PC-9 (cell line): ENCODE measurements at regions not wholly inside any gene's neighbourhood (a gene's known extent, or its start where the extent isn't known, plus 50 kb on each side); places are given as distances from the start of the nearest gene placed in this dataset.
A peak's percentile ranks its signal among the peaks of the same experiment; 100 is the strongest.

ENCODE experiments used
- BruUV-seq: library from RNA; stranded (reverse); fragments of 400-500 nt; replicated peaks from 2 replicates; lab custom pipeline; 2021; lab: Mats Ljungman, UMichigan
- CTCF ChIA-PET: fragments of 300-600 bp; sonication (Branson Sonifier 250); formaldehyde crosslinking; loops from one replicate; lab custom pipeline; 2022; ENCODE audit warnings: antibody characterized with exemption; lab: Charles Lee
- POLR2A ChIA-PET: fragments of 300-600 bp; sonication (Branson Sonifier 250); formaldehyde crosslinking; loops from one replicate; lab custom pipeline; 2022; ENCODE audit warnings: antibody characterized with exemption; ENCODE audit not compliant: unreplicated experiment; lab: Charles Lee
- DNase-seq, 2 experiments: peaks; one replicate each; pipeline versions ENCODE4 v3.0.0 to v3.0.0-alpha.2; 2015 to 2022; ENCODE audit warnings: mixed read lengths in 1 of 2
- H2AFZ ChIP-seq: fragments of 200-600 bp; sonication (generic); 2 replicates; pipeline ENCODE4 v1.8.1; 2017; ENCODE audit warnings: antibody characterized with exemption
- H3F3A ChIP-seq: fragments of 200-600 bp; sonication (generic); 2 replicates; pipeline ENCODE4 v1.8.1; 2017; ENCODE audit warnings: antibody characterized with exemption, mild to moderate bottlenecking, low read depth; ENCODE audit not compliant: insufficient read depth
- H3K27ac ChIP-seq: fragments of 200-600 bp; sonication (generic); 2 replicates; pipeline ENCODE4 v1.6.1; 2016; ENCODE audit warnings: mixed run types
- H3K27me3 ChIP-seq: fragments of 200-600 bp; sonication (generic); 2 replicates; pipeline ENCODE4 v1.6.1; 2016; ENCODE audit warnings: low read depth, mixed run types; ENCODE audit not compliant: insufficient read depth
- H3K36me3 ChIP-seq: fragments of 200-600 bp; sonication (generic); 2 replicates; pipeline ENCODE4 v1.6.1; 2016; ENCODE audit warnings: low read depth, mixed run types
- H3K4me1 ChIP-seq: fragments of 200-600 bp; sonication (generic); replicated peaks from 2 replicates; pipeline ENCODE4 v1.6.1; 2016; ENCODE audit warnings: mixed run types; ENCODE audit not compliant: insufficient read depth
- H3K4me2 ChIP-seq: fragments of 200-600 bp; sonication (generic); 2 replicates; pipeline ENCODE4 v1.6.1; 2017; ENCODE audit warnings: mixed run types
- H3K4me3 ChIP-seq: fragments of 200-600 bp; sonication (generic); 2 replicates; pipeline ENCODE4 v1.6.1; 2016; ENCODE audit warnings: mixed run types
- H3K79me2 ChIP-seq: fragments of 200-600 bp; sonication (generic); 2 replicates; pipeline ENCODE4 v1.6.1; 2017; ENCODE audit warnings: low read depth, mixed run types
- H3K9me2 ChIP-seq: fragments of 200-600 bp; sonication (generic); 2 replicates; pipeline ENCODE4 v1.8.1; 2017; ENCODE audit warnings: mild to moderate bottlenecking; ENCODE audit not compliant: insufficient read depth
- H3K9me3 ChIP-seq: fragments of 200-600 bp; sonication (generic); 2 replicates; pipeline ENCODE4 v1.8.1; 2016; ENCODE audit warnings: low read depth; ENCODE audit not compliant: insufficient read depth
- H4K20me1 ChIP-seq: fragments of 200-600 bp; sonication (generic); 2 replicates; pipeline ENCODE4 v1.8.1; 2017; ENCODE audit not compliant: insufficient read depth
- EZH2 ChIP-seq: fragments of 200-600 bp; sonication (generic); IDR thresholded peaks from 2 replicates; pipeline ENCODE4 v1.8.0; 2017; ENCODE audit warnings: antibody characterized with exemption, low read depth
- intact Hi-C: fragments of 100-400 bp; cut with micrococcal nuclease; formaldehyde crosslinking; loops from one replicate; pipeline ENCODE4 v1.10.0; 2022; ENCODE audit not compliant: unreplicated experiment
- TF ChIP-seq, protein P1 (sequence below): fragments of 200-600 bp; sonication (generic); conservative IDR thresholded peaks from 2 replicates; pipeline ENCODE4 v1.6.1; 2017; ENCODE audit warnings: mixed run types, antibody characterized with exemption, mild to moderate bottlenecking, moderate library complexity

GRCh38 chr3:107942244-107942643, 148.6 kb downstream of the CD47 start:
- H3K4me1 ChIP-seq, result no peaks in the 10 kb centered on the region
- no peaks in the 10 kb centered on the region for H4K20me1 ChIP-seq
- H2AFZ ChIP-seq, result no peak overlapping the region; the same call in 1 of the 2 replicates
- no peak overlapping the region for H3K27ac ChIP-seq
- H3K9me3 ChIP-seq, result no peaks in the 10 kb centered on the region; the same call in 1 of the 2 replicates
- no peaks in the 10 kb centered on the region for H3K9me2 ChIP-seq
- no peak overlapping the region for H3K4me2 ChIP-seq
- H3F3A ChIP-seq, result no peaks in the 10 kb centered on the region
- H3K27me3 ChIP-seq, result no peaks in the 10 kb centered on the region
- POLR2A ChIA-PET, result no interaction called here
- intact Hi-C loops, result no loop called here
- CTCF ChIA-PET, result no interaction called here
- no TSS peak for BruUV-seq
- no peaks in the 10 kb centered on the region for H3K36me3 ChIP-seq
- no peak overlapping the region for H3K4me3 ChIP-seq
- no peak for DNase-seq
- TF ChIP-seq, protein P1, sequence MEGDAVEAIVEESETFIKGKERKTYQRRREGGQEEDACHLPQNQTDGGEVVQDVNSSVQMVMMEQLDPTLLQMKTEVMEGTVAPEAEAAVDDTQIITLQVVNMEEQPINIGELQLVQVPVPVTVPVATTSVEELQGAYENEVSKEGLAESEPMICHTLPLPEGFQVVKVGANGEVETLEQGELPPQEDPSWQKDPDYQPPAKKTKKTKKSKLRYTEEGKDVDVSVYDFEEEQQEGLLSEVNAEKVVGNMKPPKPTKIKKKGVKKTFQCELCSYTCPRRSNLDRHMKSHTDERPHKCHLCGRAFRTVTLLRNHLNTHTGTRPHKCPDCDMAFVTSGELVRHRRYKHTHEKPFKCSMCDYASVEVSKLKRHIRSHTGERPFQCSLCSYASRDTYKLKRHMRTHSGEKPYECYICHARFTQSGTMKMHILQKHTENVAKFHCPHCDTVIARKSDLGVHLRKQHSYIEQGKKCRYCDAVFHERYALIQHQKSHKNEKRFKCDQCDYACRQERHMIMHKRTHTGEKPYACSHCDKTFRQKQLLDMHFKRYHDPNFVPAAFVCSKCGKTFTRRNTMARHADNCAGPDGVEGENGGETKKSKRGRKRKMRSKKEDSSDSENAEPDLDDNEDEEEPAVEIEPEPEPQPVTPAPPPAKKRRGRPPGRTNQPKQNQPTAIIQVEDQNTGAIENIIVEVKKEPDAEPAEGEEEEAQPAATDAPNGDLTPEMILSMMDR, result no peak
- TF ChIP-seq EZH2, result no peak
- no peaks in the 10 kb centered on the region for H3K79me2 ChIP-seq

GRCh38 chr3:107939691-107940442, 151.0 kb downstream of the CD47 start:
- Histone ChIP-seq H3K79me2 (no peaks in the 10 kb centered on the region), H3K27ac (no peak overlapping the region), H3K4me1 (no peaks in the 10 kb centered on the region), H3F3A (no peaks in the 10 kb centered on the region), H3K36me3 (no peaks in the 10 kb centered on the region), H3K4me3 (no peak overlapping the region), H3K27me3 (no peaks in the 10 kb centered on the region), H2AFZ (no peak overlapping the region), H3K4me2 (no peak overlapping the region), H4K20me1 (no peaks in the 10 kb centered on the region), H3K9me3 (no peaks in the 10 kb centered on the region; the same call in 1 of the 2 replicates), H3K9me2 (no peaks in the 10 kb centered on the region)
- ChIA-PET POLR2A (no interaction called here), CTCF (no interaction called here)
- DNase-seq, result no peak
- no TSS peak for BruUV-seq
- intact Hi-C loops, result loop anchor here (2.0 to 5.0 kb wide), 3 partner anchors 67 to 282 kb away; partner anchors contain the start of genes CD47 and IFT57
- TF ChIP-seq EZH2, result no peak
- TF ChIP-seq, protein P1, result no peak

DNA sequence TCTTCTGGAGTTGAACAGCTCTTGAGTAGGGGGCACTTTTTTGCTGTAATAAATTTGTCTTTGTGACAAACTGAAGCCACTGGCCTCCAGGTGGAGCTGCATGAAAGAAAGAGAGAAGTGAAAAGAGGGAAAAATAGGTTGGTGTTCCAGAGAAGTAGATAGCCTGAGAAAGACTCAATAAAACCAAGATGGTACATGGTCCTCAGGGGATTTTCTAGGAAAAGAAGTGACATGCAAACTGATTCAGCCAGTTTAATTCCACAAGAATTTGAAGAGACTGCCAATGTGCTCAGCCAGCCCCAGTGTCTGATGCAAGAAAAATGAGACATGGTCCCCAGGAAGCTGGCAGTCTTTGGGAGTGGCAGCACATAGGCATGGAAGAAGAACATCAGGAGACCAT, 152.7 kb downstream of the CD47 start:
- TF ChIP-seq, protein P1, result peak; percentile 89
- no peak for TF ChIP-seq EZH2
- POLR2A ChIA-PET, result no interaction called here
- no TSS peak for BruUV-seq
- peak; percentile 48 to 58 for DNase-seq
- Histone ChIP-seq H3K79me2 (no peaks in the 10 kb centered on the region), H3K36me3 (no peaks in the 10 kb centered on the region), H3K4me1 (no peaks in the 10 kb centered on the region), H3K27ac (no peak overlapping the region), H3K9me3 (peaks cover 6% of the 10 kb centered on the region), H3F3A (no peaks in the 10 kb centered on the region), H2AFZ (no peak overlapping the region), H3K9me2 (no peaks in the 10 kb centered on the region), H3K27me3 (no peaks in the 10 kb centered on the region), H3K4me2 (no peak overlapping the region), H4K20me1 (no peaks in the 10 kb centered on the region), H3K4me3 (no peak overlapping the region)
- intact Hi-C loops, result loop anchor here (1.0 to 5.0 kb wide), 4 partner anchors 69 to 468 kb away; partner anchors contain the start of genes CD47 and IFT57
- CTCF ChIA-PET, result interaction anchor here (0.5 to 0.8 kb wide), 3 partner anchors 49 to 539 kb away, joined by 4 to 5 read pairs (median 4); no protein-coding TSS in a partner anchor
